ENCODE measurements at regions not wholly inside any gene's neighbourhood (a gene's known extent, or its start where the extent isn't known, plus 50 kb on each side); places are given as distances from the start of the nearest gene placed in this dataset.
"Not testable (repeated sequence)": the region's sequence is repeated elsewhere in the genome, so short reads cannot be mapped to it uniquely, and the experiment has no call there.

DNA sequence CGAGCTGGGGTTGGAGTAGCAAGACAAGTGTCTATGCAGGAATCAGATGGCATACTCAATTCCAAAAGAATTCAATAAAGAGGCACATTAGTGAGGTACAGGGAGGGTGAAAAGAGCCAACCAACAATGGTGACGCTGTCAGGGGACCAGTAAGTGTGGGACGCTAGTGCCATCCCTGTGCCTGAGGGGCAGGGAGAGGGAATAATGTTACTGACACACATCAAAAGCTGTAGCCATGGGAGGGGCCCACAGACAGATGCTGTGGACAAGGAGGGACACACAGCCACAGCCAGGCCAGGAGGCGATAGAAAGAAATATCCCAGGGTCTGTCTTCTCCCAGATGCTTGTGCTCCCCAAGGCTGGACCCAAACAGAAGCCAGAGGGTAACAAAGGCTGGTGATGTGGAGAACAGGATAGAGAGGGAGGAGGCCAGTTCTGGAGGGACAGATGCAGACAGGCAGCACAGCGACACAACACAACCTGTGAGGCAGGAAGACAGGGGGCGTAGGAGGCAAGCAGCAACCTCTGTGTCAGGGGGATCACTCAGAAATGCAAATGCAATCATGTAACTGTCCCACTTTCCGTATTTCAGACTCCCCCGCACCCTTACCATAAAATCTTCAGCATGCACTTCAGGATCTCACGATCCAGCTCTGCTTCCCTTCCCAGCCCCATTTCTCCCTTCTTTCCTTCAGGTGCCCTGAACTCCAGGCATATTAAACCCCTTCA is 240.5 kb upstream of the FZD8 start:
- DNase-seq (ENCODE audit: low spot score in 2 of 2), result no peak
- Histone ChIP-seq H3K4me3 (no peak overlapping the region), H3K4me1 (no peaks in the 10 kb centered on the region), H3K27me3 (ENCODE audit: low read depth) (no peaks in the 10 kb centered on the region), H3K9me3 (no peaks in the 10 kb centered on the region), H3K36me3 (replicated peaks) (no peaks in the 10 kb centered on the region)
- in situ Hi-C loops (cut with MboI; ENCODE audit: low sequenced_read_pairs), result no loop called here

DNA sequence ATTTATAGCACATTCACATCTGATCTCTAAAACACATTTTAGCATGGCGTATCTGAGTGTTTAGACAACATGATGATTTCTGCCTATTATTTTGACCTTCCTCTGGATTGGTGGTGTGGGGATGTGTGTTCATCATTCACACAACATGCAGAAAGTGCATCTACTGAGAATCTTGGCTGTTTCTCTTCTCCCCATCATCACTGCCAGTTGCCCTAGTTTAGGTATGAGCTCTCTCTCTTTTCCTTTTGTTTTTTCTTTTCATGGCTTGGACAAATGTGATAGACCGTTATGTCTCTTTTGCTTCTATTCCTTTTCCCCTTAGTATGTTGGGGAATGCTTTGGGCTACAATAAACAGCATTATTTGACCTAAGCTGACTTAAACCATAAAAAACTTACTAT is 239.2 kb upstream of the FZD8 start:
- no peaks in the 10 kb centered on the region for H3K9me3 ChIP-seq
- no peaks in the 10 kb centered on the region for H3K27me3 ChIP-seq (ENCODE audit: low read depth)
- no peak for DNase-seq (ENCODE audit: low spot score in 2 of 2)
- in situ Hi-C loops (cut with MboI; ENCODE audit: low sequenced_read_pairs), result no loop called here
- no peaks in the 10 kb centered on the region for H3K36me3 ChIP-seq (replicated peaks)
- no peaks in the 10 kb centered on the region for H3K4me1 ChIP-seq
- H3K4me3 ChIP-seq, result no peak overlapping the region

DNA sequence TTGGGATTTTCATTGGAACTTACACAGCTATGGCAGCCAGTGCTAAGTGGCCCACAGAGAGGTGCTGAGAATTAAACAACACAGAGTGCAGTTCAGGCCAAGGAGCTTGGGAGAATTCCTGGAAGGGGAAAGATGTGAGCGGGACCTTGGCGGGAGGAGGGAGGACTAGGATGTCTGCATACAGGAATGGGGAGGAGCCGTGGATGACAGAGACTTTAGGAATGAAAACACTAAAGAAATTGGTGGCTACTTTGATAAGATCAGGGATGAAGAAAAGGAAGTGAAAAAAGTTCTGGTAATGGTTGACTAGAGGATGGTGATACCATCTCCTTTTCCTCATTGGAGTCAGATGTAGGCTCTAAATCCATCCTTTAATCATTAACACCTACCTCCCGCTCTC is 234.2 kb upstream of the FZD8 start:
- DNase-seq (ENCODE audit: low spot score in 2 of 2), result no peak
- no peaks in the 10 kb centered on the region for H3K4me1 ChIP-seq
- H3K9me3 ChIP-seq, result no peaks in the 10 kb centered on the region
- H3K4me3 ChIP-seq, result no peak overlapping the region
- H3K36me3 ChIP-seq (replicated peaks), result no peaks in the 10 kb centered on the region
- in situ Hi-C loops (cut with MboI; ENCODE audit: low sequenced_read_pairs), result no loop called here
- no peaks in the 10 kb centered on the region for H3K27me3 ChIP-seq (ENCODE audit: low read depth)

- in situ Hi-C loops (cut with MboI; ENCODE audit: low sequenced_read_pairs), result no loop called here
- no peaks in the 10 kb centered on the region for H3K4me1 ChIP-seq
Measured at GRCh38 chr10:35875016-35875676, 233.1 kb upstream of the FZD8 start.

GRCh38 chr10:35874311-35875015 is 232.4 kb upstream of the FZD8 start:
- Histone ChIP-seq H3K27me3 (ENCODE audit: low read depth) (no peaks in the 10 kb centered on the region), H3K36me3 (replicated peaks) (no peaks in the 10 kb centered on the region), H3K4me1 (no peaks in the 10 kb centered on the region), H3K9me3 (no peaks in the 10 kb centered on the region), H3K4me3 (no peak overlapping the region)
- DNase-seq (ENCODE audit: low spot score in 2 of 2), result no peak
- in situ Hi-C loops (cut with MboI; ENCODE audit: low sequenced_read_pairs), result no loop called here

More at GRCh38 chr10:35875016-35875676, 233.1 kb upstream of the FZD8 start:
- H3K27me3 ChIP-seq (ENCODE audit: low read depth), result no peaks in the 10 kb centered on the region
- no peaks in the 10 kb centered on the region for H3K9me3 ChIP-seq
- H3K36me3 ChIP-seq (replicated peaks), result no peaks in the 10 kb centered on the region
- no peak overlapping the region for H3K4me3 ChIP-seq
- DNase-seq (ENCODE audit: low spot score in 2 of 2), result no peak

DNA sequence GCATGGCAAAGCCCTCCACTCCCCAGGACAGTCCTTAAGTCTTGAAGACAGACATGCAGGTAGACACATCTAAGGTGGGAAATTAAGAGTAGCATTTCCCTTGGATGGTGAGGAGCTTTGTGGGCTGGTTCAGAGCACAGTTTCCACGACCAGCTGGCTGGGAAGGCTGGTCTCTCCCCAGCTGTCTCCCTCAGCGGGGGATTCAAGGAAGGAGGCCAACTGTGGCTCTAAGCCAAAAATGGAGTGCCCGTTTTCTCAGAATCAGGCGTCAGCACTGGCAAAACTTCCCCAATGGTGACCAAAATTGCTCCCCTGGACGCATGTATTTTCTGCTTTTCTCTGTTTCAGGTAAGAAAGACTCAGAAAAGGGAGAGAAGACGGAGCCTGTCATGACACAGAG is 230.6 kb upstream of the FZD8 start:
- DNase-seq (ENCODE audit: low spot score in 2 of 2), result no peak
- H3K4me1 ChIP-seq, result no peaks in the 10 kb centered on the region
- no peaks in the 10 kb centered on the region for H3K36me3 ChIP-seq (replicated peaks)
- no peak overlapping the region for H3K4me3 ChIP-seq
- in situ Hi-C loops (cut with MboI; ENCODE audit: low sequenced_read_pairs), result no loop called here
- H3K9me3 ChIP-seq, result no peaks in the 10 kb centered on the region
- H3K27me3 ChIP-seq (ENCODE audit: low read depth), result no peaks in the 10 kb centered on the region

DNA sequence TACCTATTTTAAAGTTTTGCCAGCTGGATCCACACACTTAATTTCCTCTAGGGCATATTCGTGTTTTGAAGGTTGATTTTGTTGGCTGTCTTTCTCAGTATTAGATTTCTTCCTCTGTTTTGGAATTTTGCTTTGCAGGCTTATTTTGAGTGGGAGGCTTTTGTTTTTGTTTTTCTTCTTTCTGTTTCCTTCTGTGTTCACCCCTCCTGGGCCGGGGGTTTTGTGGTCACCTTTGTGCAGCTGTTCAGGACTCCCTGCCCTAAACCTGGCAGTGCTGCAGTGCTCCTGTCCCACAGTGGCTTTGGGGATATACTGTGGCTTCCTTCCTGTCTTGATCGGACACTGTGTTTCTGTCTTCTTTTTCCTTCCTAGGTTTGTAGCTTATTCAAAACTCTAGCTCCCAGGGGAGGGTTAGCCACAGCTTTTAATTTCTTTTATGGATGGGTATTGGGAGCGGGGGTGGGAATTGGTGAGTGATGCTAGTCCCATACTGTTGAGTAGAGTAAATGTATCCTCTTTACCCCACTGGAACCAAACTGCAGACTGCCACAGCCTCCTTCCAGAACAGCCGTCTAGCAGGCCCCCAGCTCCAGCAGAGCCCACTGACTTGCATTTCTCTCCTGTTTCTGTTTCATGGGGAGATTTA is 228.7 kb upstream of the FZD8 start:
- Histone ChIP-seq H3K9me3 (no peaks in the 10 kb centered on the region), H3K36me3 (replicated peaks) (no peaks in the 10 kb centered on the region), H3K27me3 (ENCODE audit: low read depth) (no peaks in the 10 kb centered on the region), H3K4me1 (no peaks in the 10 kb centered on the region), H3K4me3 (no peak overlapping the region)
- in situ Hi-C loops (cut with MboI; ENCODE audit: low sequenced_read_pairs), result no loop called here
- no peak for DNase-seq (ENCODE audit: low spot score in 2 of 2)

DNA sequence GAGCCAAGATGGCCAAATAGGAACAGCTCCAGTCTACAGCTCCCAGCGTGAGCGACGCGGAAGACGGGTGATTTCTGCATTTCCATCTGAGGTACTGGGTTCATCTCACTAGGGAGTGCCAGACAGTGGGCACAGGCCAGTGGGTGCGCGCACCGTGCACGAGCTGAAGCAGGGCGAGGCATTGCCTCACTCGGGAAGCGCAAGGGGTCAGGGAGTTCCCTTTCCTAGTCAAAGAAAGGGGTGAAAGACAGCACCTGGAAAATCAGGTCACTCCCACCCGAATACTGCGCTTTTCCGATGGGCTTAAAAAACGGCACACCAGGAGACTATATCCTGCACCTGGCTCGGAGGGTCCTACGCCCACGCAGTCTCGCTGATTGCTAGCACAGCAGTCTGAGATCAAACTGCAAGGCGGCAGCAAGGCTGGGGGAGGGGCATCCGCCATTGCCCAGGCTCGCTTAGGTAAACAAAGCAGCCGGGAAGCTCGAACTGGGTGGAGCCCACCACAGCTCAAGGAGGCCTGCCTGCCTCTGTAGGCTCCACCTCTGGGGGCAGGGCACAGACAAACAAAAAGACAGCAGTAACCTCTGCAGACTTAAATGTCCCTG is 216.7 kb upstream of the FZD8 start:
- H3K9me3 ChIP-seq; H3K4me1 ChIP-seq; H3K4me3 ChIP-seq; H3K36me3 ChIP-seq (replicated peaks); DNase-seq (ENCODE audit: low spot score in 2 of 2); in situ Hi-C loops (cut with MboI; ENCODE audit: low sequenced_read_pairs); H3K27me3 ChIP-seq (ENCODE audit: low read depth): not testable (repeated sequence)

- no peak for DNase-seq (ENCODE audit: low spot score in 2 of 2)
- Histone ChIP-seq H3K4me1 (no peaks in the 10 kb centered on the region), H3K27me3 (ENCODE audit: low read depth) (no peaks in the 10 kb centered on the region), H3K9me3 (no peaks in the 10 kb centered on the region), H3K4me3 (no peak overlapping the region), H3K36me3 (replicated peaks) (no peaks in the 10 kb centered on the region)
- in situ Hi-C loops (cut with MboI; ENCODE audit: low sequenced_read_pairs), result no loop called here
Measured at GRCh38 chr10:35857860-35858259, 215.8 kb upstream of the FZD8 start.

GRCh38 chr10:35855155-35855947 is 213.3 kb upstream of the FZD8 start:
- no peaks in the 10 kb centered on the region for H3K27me3 ChIP-seq (ENCODE audit: low read depth)
- in situ Hi-C loops (cut with MboI; ENCODE audit: low sequenced_read_pairs), result no loop called here
- DNase-seq (ENCODE audit: low spot score in 2 of 2), result no peak

GRCh38 chr10:35854661-35855060 is 212.6 kb upstream of the FZD8 start:
- H3K4me3 ChIP-seq, result no peak overlapping the region
- H3K4me1 ChIP-seq, result no peaks in the 10 kb centered on the region
- no peaks in the 10 kb centered on the region for H3K27me3 ChIP-seq (ENCODE audit: low read depth)
- no peak for DNase-seq (ENCODE audit: low spot score in 2 of 2)
- no peaks in the 10 kb centered on the region for H3K36me3 ChIP-seq (replicated peaks)
- H3K9me3 ChIP-seq, result no peaks in the 10 kb centered on the region
- in situ Hi-C loops (cut with MboI; ENCODE audit: low sequenced_read_pairs), result no loop called here

More at GRCh38 chr10:35855155-35855947, 213.3 kb upstream of the FZD8 start:
- no peak overlapping the region for H3K4me3 ChIP-seq
- H3K9me3 ChIP-seq, result no peaks in the 10 kb centered on the region
- H3K4me1 ChIP-seq, result no peaks in the 10 kb centered on the region
- no peaks in the 10 kb centered on the region for H3K36me3 ChIP-seq (replicated peaks)

DNA sequence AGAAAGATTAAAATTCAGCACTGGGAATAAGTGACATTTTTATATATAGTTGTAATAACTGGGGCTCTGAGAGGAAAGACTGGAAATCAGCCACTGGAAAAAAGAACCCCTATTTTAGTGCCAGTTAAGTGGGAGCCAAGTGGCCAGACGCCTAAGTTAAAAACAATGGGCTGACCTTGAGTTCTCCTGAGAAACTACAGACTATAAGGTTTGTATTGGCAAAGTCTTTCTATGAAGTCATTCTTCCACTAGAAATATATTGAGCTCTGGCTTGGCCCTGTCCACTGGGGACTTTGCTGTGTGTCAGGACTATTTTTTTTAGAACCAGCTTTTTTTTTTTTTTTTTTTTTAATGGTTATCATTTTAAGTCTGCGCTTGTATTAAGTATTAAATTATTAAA is 210.6 kb upstream of the FZD8 start:
- Histone ChIP-seq H3K36me3 (replicated peaks) (no peaks in the 10 kb centered on the region), H3K27me3 (ENCODE audit: low read depth) (no peaks in the 10 kb centered on the region), H3K4me3 (no peak overlapping the region), H3K4me1 (no peaks in the 10 kb centered on the region), H3K9me3 (no peaks in the 10 kb centered on the region)
- no peak for DNase-seq (ENCODE audit: low spot score in 2 of 2)
- in situ Hi-C loops (cut with MboI; ENCODE audit: low sequenced_read_pairs), result no loop called here

- Histone ChIP-seq H3K27me3 (ENCODE audit: low read depth) (no peaks in the 10 kb centered on the region), H3K36me3 (replicated peaks) (no peaks in the 10 kb centered on the region), H3K4me1 (no peaks in the 10 kb centered on the region), H3K9me3 (no peaks in the 10 kb centered on the region), H3K4me3 (no peak overlapping the region)
- in situ Hi-C loops (cut with MboI; ENCODE audit: low sequenced_read_pairs), result no loop called here
- DNase-seq (ENCODE audit: low spot score in 2 of 2), result peak in 1 of 2 experiments; percentile 25
Measured at GRCh38 chr10:35848412-35848811, 206.3 kb upstream of the FZD8 start.

Measured in HAP-1 (cell line).